Small intestine (tissue), 7 donors: ENCODE measurements at regions not wholly inside any gene's neighbourhood (a gene's known extent, or its start where the extent isn't known, plus 50 kb on each side); places are given as distances from the start of the nearest gene placed in this dataset.
"Not testable (repeated sequence)": the region's sequence is repeated elsewhere in the genome, so short reads cannot be mapped to it uniquely, and the experiment has no call there.

Experiments used
- DNase-seq, 2 donors: peaks; one replicate each; pipeline versions ENCODE4 v3.0.0 to v3.0.0-alpha.2; 2013
- FAIRE-seq: peaks from 2 replicates; lab custom pipeline; 2012; peaks lifted over from hg19 to GRCh38; lab: Jason Lieb, UNC
- H3K27ac ChIP-seq, 3 donors: one replicate each; pipeline ENCODE4 v1.5.1; 2013; ENCODE audit warnings: low read length in 2 of 3, mild to moderate bottlenecking in 2 of 3, control low read depth in 1 of 3, inconsistent platforms in 1 of 3, low read depth in 1 of 3, moderate library complexity in 1 of 3
- H3K27me3 ChIP-seq, 3 donors: one replicate each; pipeline ENCODE4 v1.6.1; 2013; ENCODE audit warnings: low read length in 3 of 3, inconsistent platforms in 1 of 3; ENCODE audit not compliant: control insufficient read depth in 3 of 3, insufficient read depth in 3 of 3
- H3K36me3 ChIP-seq, 3 donors: one replicate each; pipeline ENCODE4 v1.6.1; 2013; ENCODE audit warnings: low read length in 3 of 3, inconsistent platforms in 1 of 3, low read depth in 1 of 3, mild to moderate bottlenecking in 1 of 3, moderate library complexity in 1 of 3; ENCODE audit not compliant: control insufficient read depth in 3 of 3, insufficient read depth in 2 of 3
- H3K4me1 ChIP-seq, 3 donors: one replicate each; pipeline ENCODE4 v1.6.1; 2013; ENCODE audit warnings: low read length in 2 of 3, inconsistent platforms in 1 of 3, low read depth in 1 of 3, mild to moderate bottlenecking in 1 of 3, moderate library complexity in 1 of 3; ENCODE audit not compliant: control insufficient read depth in 3 of 3, insufficient read depth in 2 of 3
- H3K4me3 ChIP-seq, 3 donors: one replicate each; pipeline ENCODE4 v1.5.1; 2013; ENCODE audit warnings: low read length in 3 of 3, control low read depth in 1 of 3, inconsistent platforms in 1 of 3, low read depth in 1 of 3, mild to moderate bottlenecking in 1 of 3, moderate library complexity in 1 of 3
- H3K9me3 ChIP-seq, 2 donors: one replicate each; pipeline ENCODE4 v1.6.1; 2013; ENCODE audit warnings: low read depth in 1 of 2, low read length in 1 of 2; ENCODE audit not compliant: control insufficient read depth in 2 of 2, insufficient read depth in 1 of 2
- WGBS, 3 donors: extraction: QIAGEN DNeasy Blood & Tissue Kit; methylation state at CpG; one replicate each; pipeline ENCODE4 v1.1.7; 2013; 5-methylcytosine and 5-hydroxymethylcytosine counted together
- donor health status: healthy with polysubstance abuse.
- donor health status: control.
- donor health status: control.
- donor health status: Bipolar disorder and iron deficiency.
- donor health status: healthy.

- 36 to 66% (median 55%) methylated on average over 6 of the region's 6 CpGs for WGBS, 3 donors
- H3K27ac ChIP-seq, result no peak overlapping the region
Observed at GRCh38 chr1:228940926-228941325, 205.6 kb downstream of the RHOU start.

GRCh38 chr1:228941666-228942065, 206.4 kb downstream of the RHOU start:
- Histone ChIP-seq H3K27me3 (no peaks in the 10 kb centered on the region), H3K4me1 (peaks cover 5 to 17% (median 6%) of the 10 kb centered on the region in 3 donors), H3K27ac (no peak overlapping the region), H3K4me3 (no peak overlapping the region), H3K36me3 (no peaks in the 10 kb centered on the region), H3K9me3 (no peaks in the 10 kb centered on the region)
- FAIRE-seq (no peak), DNase-seq (no peak)
- 59 to 63% (median 60%) methylated on average over 1 of the region's 1 CpG for WGBS, 3 donors

More at GRCh38 chr1:228940926-228941325, 205.6 kb downstream of the RHOU start:
- no peak for DNase-seq
- H3K4me1 ChIP-seq, result peaks cover 5 to 25% (median 10%) of the 10 kb centered on the region in 3 donors
- FAIRE-seq, result no peak
- H3K4me3 ChIP-seq, result no peak overlapping the region
- no peaks in the 10 kb centered on the region for H3K27me3 ChIP-seq
- H3K9me3 ChIP-seq, result no peaks in the 10 kb centered on the region
- no peaks in the 10 kb centered on the region for H3K36me3 ChIP-seq

GRCh38 chr1:228943436-228943835, 208.2 kb downstream of the RHOU start:
- no peak for FAIRE-seq

GRCh38 chr1:228944296-228944695, 209.0 kb downstream of the RHOU start:
- 85 to 98% (median 98%) methylated on average over 2 of the region's 2 CpGs for WGBS, 3 donors
- Histone ChIP-seq H3K27me3 (no peaks in the 10 kb centered on the region), H3K36me3 (no peaks in the 10 kb centered on the region), H3K4me3 (no peak overlapping the region), H3K27ac (no peak overlapping the region), H3K9me3 (no peaks in the 10 kb centered on the region), H3K4me1 (peaks cover 0 to 3% (median 0%) of the 10 kb centered on the region in 3 donors)
- no peak for FAIRE-seq
- no peak for DNase-seq

More at GRCh38 chr1:228943436-228943835, 208.2 kb downstream of the RHOU start:
- WGBS, 3 donors, result 93 to 97% (median 96%) methylated on average over 4 of the region's 4 CpGs
- Histone ChIP-seq H3K4me1 (peaks cover 0 to 3% (median 0%) of the 10 kb centered on the region in 3 donors), H3K27me3 (no peaks in the 10 kb centered on the region), H3K9me3 (no peaks in the 10 kb centered on the region), H3K36me3 (no peaks in the 10 kb centered on the region), H3K27ac (no peak overlapping the region), H3K4me3 (no peak overlapping the region)
- no peak for DNase-seq

- Histone ChIP-seq H3K27ac (no peak overlapping the region), H3K36me3 (no peaks in the 10 kb centered on the region), H3K9me3 (no peaks in the 10 kb centered on the region), H3K27me3 (no peaks in the 10 kb centered on the region), H3K4me1 (peaks cover 0 to 4% (median 0%) of the 10 kb centered on the region in 3 donors), H3K4me3 (no peak overlapping the region)
- 74 to 84% (median 74%) methylated on average over 5 of the region's 5 CpGs for WGBS, 3 donors
- no peak for FAIRE-seq
- DNase-seq, result no peak
Observed at GRCh38 chr1:228944935-228945371, 209.7 kb downstream of the RHOU start.

- no peaks in the 10 kb centered on the region for H3K27me3 ChIP-seq
- H3K27ac ChIP-seq, result no peak overlapping the region
- WGBS, 3 donors, result 97 to 100% (median 97%) methylated on average over 3 of the region's 3 CpGs
- no peaks in the 10 kb centered on the region for H3K36me3 ChIP-seq
- no peak overlapping the region for H3K4me3 ChIP-seq
- FAIRE-seq, result no peak
- no peaks in the 10 kb centered on the region for H3K9me3 ChIP-seq
- DNase-seq, result no peak
- H3K4me1 ChIP-seq, result peaks cover 0 to 4% (median 0%) of the 10 kb centered on the region in 3 donors
Observed at GRCh38 chr1:228945885-228946284, 210.6 kb downstream of the RHOU start.

- H3K4me3 ChIP-seq, H3K9me3 ChIP-seq, H3K27me3 ChIP-seq, FAIRE-seq, H3K36me3 ChIP-seq, DNase-seq, H3K4me1 ChIP-seq: not testable (repeated sequence)
- WGBS, 3 donors, result 27 to 50% (median 41%) methylated on average over 9 of the region's 9 CpGs
- H3K27ac ChIP-seq, result peak overlapping the region in 1 of 3 donors; percentile 63
Observed at GRCh38 chr1:228949617-228950016, 214.3 kb downstream of the RHOU start.

GRCh38 chr1:228953207-228953606, 217.9 kb downstream of the RHOU start:
- 81 to 90% (median 89%) methylated on average over 4 of the region's 4 CpGs for WGBS, 3 donors
- FAIRE-seq (no peak), DNase-seq (no peak)
- no peak overlapping the region for H3K27ac ChIP-seq
- H3K36me3 ChIP-seq, result no peaks in the 10 kb centered on the region
- H3K4me3 ChIP-seq, result no peak overlapping the region
- H3K4me1 ChIP-seq, result peaks cover 0 to 4% (median 0%) of the 10 kb centered on the region in 3 donors
- H3K9me3 ChIP-seq, result no peaks in the 10 kb centered on the region
- no peaks in the 10 kb centered on the region for H3K27me3 ChIP-seq

- H3K4me1 ChIP-seq, H3K9me3 ChIP-seq, H3K27ac ChIP-seq, H3K27me3 ChIP-seq, FAIRE-seq, H3K36me3 ChIP-seq, DNase-seq, H3K4me3 ChIP-seq: not testable (repeated sequence)
- WGBS, 3 donors, result 90 to 91% (median 91%) methylated on average over 11 of the region's 11 CpGs
Observed at GRCh38 chr1:228953808-228954207, 218.5 kb downstream of the RHOU start.
